OCI-LY3 (cell line): ENCODE measurements at regions not wholly inside any gene's neighbourhood (a gene's known extent, or its start where the extent isn't known, plus 50 kb on each side); places are given as distances from the start of the nearest gene placed in this dataset.

Experiments
- H2AFZ ChIP-seq: fragments of 200-600, 300-600 bp; shearing (Covaris generic); 2 replicates; pipeline ENCODE4 v1.6.0; 2014; ENCODE audit warnings: antibody characterized with exemption, low read depth, low read length
- H3K27ac ChIP-seq: fragments of 200-600, 300-600 bp; sonication (generic); 2 replicates; pipeline ENCODE4 v1.5.1; 2014; ENCODE audit warnings: mild to moderate bottlenecking, low read length, moderate library complexity, mixed read lengths
- H3K27me3 ChIP-seq: fragments of 200-600, 300-600 bp; sonication (generic); 2 replicates; pipeline ENCODE4 v1.6.1; 2014; ENCODE audit warnings: low read depth, low read length, mixed read lengths
- H3K36me3 ChIP-seq: fragments of 200-600, 300-600 bp; sonication (generic); replicated peaks from 2 replicates; pipeline ENCODE3; 2014; ENCODE audit warnings: low read depth, low read length, mixed read lengths
- H3K4me1 ChIP-seq: fragments of 300-600, 200-600 bp; sonication (generic); 2 replicates; pipeline ENCODE4 v1.6.1; 2014; ENCODE audit warnings: low read length, mixed read lengths
- H3K4me2 ChIP-seq: fragments of 200-600, 300-600 bp; sonication (generic); 2 replicates; pipeline ENCODE4 v1.6.1; 2014; ENCODE audit warnings: low read length, mixed read lengths
- H3K4me3 ChIP-seq: fragments of 300-600, 200-600 bp; sonication (generic); 2 replicates; pipeline ENCODE4 v1.5.1; 2014; ENCODE audit warnings: antibody characterized with exemption, mild to moderate bottlenecking, low read length, moderate library complexity
- H3K79me2 ChIP-seq: fragments of 300-600, 200-600 bp; shearing (Covaris generic); 2 replicates; pipeline ENCODE4 v1.6.1; 2014; ENCODE audit warnings: mild to moderate bottlenecking, low read length, mixed read lengths
- H3K9ac ChIP-seq: fragments of 300-600, 200-600 bp; shearing (Covaris generic); 2 replicates; pipeline ENCODE4 v1.6.0; 2014; ENCODE audit warnings: mild to moderate bottlenecking, low read length, moderate library complexity
- H3K9me3 ChIP-seq: fragments of 200-600, 300-600 bp; shearing (Covaris generic); 2 replicates; pipeline ENCODE4 v1.6.1; 2014; ENCODE audit warnings: low read length, mixed read lengths; ENCODE audit not compliant: insufficient read depth
- H4K20me1 ChIP-seq: fragments of 200-600, 300-600 bp; sonication (generic); 2 replicates; pipeline ENCODE4 v1.6.1; 2016; ENCODE audit warnings: low read length, mixed read lengths; ENCODE audit not compliant: insufficient read depth
- CTCF ChIP-seq: fragments of 200-600, 300-600 bp; sonication (generic); IDR thresholded peaks from 2 replicates; pipeline ENCODE4 v1.5.1; 2014; ENCODE audit warnings: antibody characterized with exemption, low read length, low read depth
- EZH2phosphoT487 ChIP-seq: fragments of 200-600 bp; shearing (Covaris generic); IDR thresholded peaks from 2 replicates; pipeline ENCODE4 v1.6.1; 2018; ENCODE audit warnings: antibody characterized with exemption, mixed run types, low read depth

GRCh38 chr2:82852787-82853186 is 1606.3 kb downstream of the SUCLG1 start:
- Histone ChIP-seq H3K79me2 (no peaks in the 10 kb centered on the region), H3K4me1 (peaks cover 1% of the 10 kb centered on the region; the same call in 1 of the 2 replicates), H3K9ac (no peak overlapping the region), H3K4me3 (no peak overlapping the region), H2AFZ (no peak overlapping the region), H3K36me3 (no peaks in the 10 kb centered on the region), H3K9me3 (no peaks in the 10 kb centered on the region), H3K27me3 (no peaks in the 10 kb centered on the region), H3K4me2 (no peak overlapping the region), H4K20me1 (no peaks in the 10 kb centered on the region), H3K27ac (no peak overlapping the region)
- TF ChIP-seq EZH2phosphoT487 (no peak), CTCF (no peak)

GRCh38 chr2:82848285-82848684 is 1610.8 kb downstream of the SUCLG1 start:
- Histone ChIP-seq H3K4me2 (no peak overlapping the region), H4K20me1 (no peaks in the 10 kb centered on the region), H3K27ac (no peak overlapping the region), H3K9me3 (no peaks in the 10 kb centered on the region), H3K79me2 (no peaks in the 10 kb centered on the region), H3K4me1 (peaks cover 6% of the 10 kb centered on the region; the same call in 1 of the 2 replicates), H3K27me3 (no peaks in the 10 kb centered on the region), H2AFZ (no peak overlapping the region), H3K36me3 (no peaks in the 10 kb centered on the region), H3K9ac (no peak overlapping the region), H3K4me3 (no peak overlapping the region)
- no peak for TF ChIP-seq CTCF
- TF ChIP-seq EZH2phosphoT487 = no peak

- Histone ChIP-seq H3K9me3 (no peaks in the 10 kb centered on the region), H2AFZ (no peak overlapping the region), H3K4me3 (no peak overlapping the region), H3K79me2 (no peaks in the 10 kb centered on the region), H3K4me2 (no peak overlapping the region), H4K20me1 (no peaks in the 10 kb centered on the region), H3K27me3 (no peaks in the 10 kb centered on the region), H3K36me3 (no peaks in the 10 kb centered on the region), H3K27ac (no peak overlapping the region), H3K9ac (no peak overlapping the region), H3K4me1 (no peaks in the 10 kb centered on the region)
- TF ChIP-seq EZH2phosphoT487 (no peak), CTCF (no peak)
Observed at GRCh38 chr2:82839036-82839435, 1620.0 kb downstream of the SUCLG1 start.

GRCh38 chr2:82837588-82838304 is 1621.3 kb downstream of the SUCLG1 start:
- Histone ChIP-seq H3K27me3 (no peaks in the 10 kb centered on the region), H2AFZ (no peak overlapping the region), H3K27ac (no peak overlapping the region), H3K9ac (no peak overlapping the region), H3K79me2 (no peaks in the 10 kb centered on the region), H3K4me2 (no peak overlapping the region), H3K36me3 (no peaks in the 10 kb centered on the region), H3K4me1 (no peaks in the 10 kb centered on the region), H3K4me3 (no peak overlapping the region), H4K20me1 (no peaks in the 10 kb centered on the region), H3K9me3 (no peaks in the 10 kb centered on the region)
- no peak for TF ChIP-seq EZH2phosphoT487
- no peak for TF ChIP-seq CTCF
